IMR-90 (cell line): ENCODE measurements at regions not wholly inside any gene's neighbourhood (a gene's known extent, or its start where the extent isn't known, plus 50 kb on each side); places are given as distances from the start of the nearest gene placed in this dataset.

Experiments used
- CHD1 ChIP-seq: IDR thresholded peaks from 2 replicates; pipeline ENCODE4 v1.6.1; 2012; ENCODE audit warnings: low read depth, low read length, improper control_type of control experiment
- CTCF ChIP-seq: conservative IDR thresholded peaks from 2 replicates; pipeline ENCODE4 v1.5.1; 2012; ENCODE audit warnings: mild to moderate bottlenecking, low read depth, low read length, improper control_type of control experiment
- ELK1 ChIP-seq: fragments of 150-350 bp; IDR thresholded peaks from 2 replicates; pipeline ENCODE4 v1.6.1; 2016; ENCODE audit warnings: low read depth, mild to moderate bottlenecking, low read length, moderate library complexity, borderline replicate concordance
- FOS ChIP-seq: fragments of 150-350 bp; IDR thresholded peaks from 2 replicates; pipeline ENCODE4 v1.6.1; 2016; ENCODE audit warnings: low read depth, low read length
- MAZ ChIP-seq: IDR thresholded peaks from 2 replicates; pipeline ENCODE4 v1.6.1; 2012; ENCODE audit warnings: low read depth, mild to moderate bottlenecking, low read length, improper control_type of control experiment, moderate library complexity, borderline replicate concordance
- MXI1 ChIP-seq: IDR thresholded peaks from 2 replicates; pipeline ENCODE4 v1.6.1; 2012; ENCODE audit warnings: low read depth, mild to moderate bottlenecking, low read length, moderate library complexity, borderline replicate concordance
- POLR2A ChIP-seq: IDR thresholded peaks from 2 replicates; pipeline ENCODE4 v1.6.1; 2012; ENCODE audit warnings: mild to moderate bottlenecking, low read depth, low read length
- RAD21 ChIP-seq: IDR thresholded peaks from 2 replicates; pipeline ENCODE4 v1.6.1; 2012; ENCODE audit warnings: low read length, improper control_type of control experiment
- RCOR1 ChIP-seq: IDR thresholded peaks from 2 replicates; pipeline ENCODE4 v1.6.1; 2012; ENCODE audit warnings: mild to moderate bottlenecking, low read length, improper control_type of control experiment; ENCODE audit not compliant: insufficient replicate concordance
- RFX5 ChIP-seq: IDR thresholded peaks from 2 replicates; pipeline ENCODE4 v1.8.0; 2012; ENCODE audit warnings: low read depth, mild to moderate bottlenecking, low read length, moderate library complexity
- SMC3 ChIP-seq: fragments of 150-350 bp; IDR thresholded peaks from 2 replicates; pipeline ENCODE4 v1.6.1; 2016; ENCODE audit warnings: low read depth, mild to moderate bottlenecking, antibody characterized with exemption, low read length, moderate library complexity
- USF2 ChIP-seq: fragments of 150-350 bp; IDR thresholded peaks from 2 replicates; pipeline ENCODE4 v1.6.1; 2017; ENCODE audit warnings: mild to moderate bottlenecking, antibody characterized with exemption, low read length, low read depth

- TF ChIP-seq MAZ (no peak), CTCF (no peak), POLR2A (no peak), ELK1 (no peak), CHD1 (no peak), MXI1 (no peak), RCOR1 (no peak), RAD21 (no peak), SMC3 (no peak), USF2 (no peak), RFX5 (no peak), FOS (no peak)
Measured at GRCh38 chr18:70553936-70554260, 265.1 kb downstream of the SOCS6 start.
